H1 (cell line): ENCODE measurements at regions not wholly inside any gene's neighbourhood (a gene's known extent, or its start where the extent isn't known, plus 50 kb on each side); places are given as distances from the start of the nearest gene placed in this dataset.

ENCODE experiments used
- CTCF ChIA-PET: fragments of 300-600 bp; sonication (Branson Sonifier 250); formaldehyde crosslinking; loops from one replicate; lab custom pipeline; 2021; ENCODE audit not compliant: partially characterized antibody; lab: Charles Lee
- POLR2A ChIA-PET: fragments of 300-600 bp; sonication (Branson Sonifier 250); formaldehyde crosslinking; loops from one replicate; lab custom pipeline; 2021; ENCODE audit warnings: inconsistent platforms; ENCODE audit not compliant: partially characterized antibody; lab: Charles Lee
- DNase-seq, 2 experiments: peaks; one replicate each; pipeline versions ENCODE4 v3.0.0 to v3.0.0-alpha.2; 2010 to 2022; ENCODE audit warnings: low spot score in 2 of 2, low read depth in 1 of 2, mixed read lengths in 1 of 2
- FAIRE-seq: peaks from 2 replicates; lab custom pipeline; 2011; peaks lifted over from hg19 to GRCh38; lab: Jason Lieb, UNC
- H2AFZ ChIP-seq: 2 replicates; pipeline ENCODE4 v1.8.1; 2012; ENCODE audit warnings: low read length, inconsistent platforms
- H2AK5ac ChIP-seq: 2 replicates; pipeline ENCODE4 v1.6.1; 2013; ENCODE audit warnings: low read depth, low read length
- H2BK120ac ChIP-seq: replicated peaks from 2 replicates; pipeline ENCODE3; 2013; ENCODE audit warnings: low read depth, low read length, inconsistent platforms
- H2BK12ac ChIP-seq: 2 replicates; pipeline ENCODE4 v1.6.1; 2013; ENCODE audit warnings: low read depth, low read length
- H2BK15ac ChIP-seq: 2 replicates; pipeline ENCODE4 v1.6.1; 2013; ENCODE audit warnings: low read length
- H2BK20ac ChIP-seq: 2 replicates; pipeline ENCODE4 v1.6.1; 2013; ENCODE audit warnings: low read length
- H2BK5ac ChIP-seq: 2 replicates; pipeline ENCODE4 v1.6.1; 2013; ENCODE audit warnings: low read depth, low read length
- H3K14ac ChIP-seq: 2 replicates; pipeline ENCODE4 v1.6.1; 2013; ENCODE audit warnings: inconsistent platforms; ENCODE audit not compliant: insufficient read length
- H3K18ac ChIP-seq: 2 replicates; pipeline ENCODE4 v1.6.1; 2013; ENCODE audit warnings: low read length; ENCODE audit errors: extremely low read depth
- H3K23ac ChIP-seq: 2 replicates; pipeline ENCODE4 v1.6.1; 2013; ENCODE audit warnings: inconsistent platforms; ENCODE audit not compliant: insufficient read length
- H3K23me2 ChIP-seq: 2 replicates; pipeline ENCODE4 v1.6.1; 2013; ENCODE audit warnings: low read depth, low read length
- H3K27ac ChIP-seq: 2 replicates; pipeline ENCODE4 v1.6.1; 2011; ENCODE audit warnings: low read depth, low read length, inconsistent platforms
- H3K27me3 ChIP-seq, 4 experiments: replicated peaks in 1 of 4; 1 replicate in 1 of 4; 2 replicates in 3 of 4; pipeline versions ENCODE4 v1.6.1 to v1.8.1; 2011 to 2013; ENCODE audit warnings: low read length in 3 of 4, mild to moderate bottlenecking in 3 of 4, inconsistent platforms in 2 of 4, mixed read lengths in 2 of 4, moderate library complexity in 1 of 4; ENCODE audit not compliant: control insufficient read depth in 3 of 4, insufficient read depth in 3 of 4; ENCODE audit errors: extremely low read depth in 1 of 4
- H3K36me3 ChIP-seq, 4 experiments: 2 replicates each; pipeline versions ENCODE4 v1.6.1 to v1.8.1; 2011 to 2013; ENCODE audit warnings: mild to moderate bottlenecking in 4 of 4, low read length in 3 of 4, moderate library complexity in 2 of 4, control low read depth in 1 of 4, inconsistent platforms in 1 of 4; ENCODE audit not compliant: insufficient read depth in 4 of 4, control insufficient read depth in 2 of 4
- H3K4ac ChIP-seq: replicated peaks from 2 replicates; pipeline ENCODE3; 2013; ENCODE audit warnings: low read length, low read depth, mixed read lengths, inconsistent platforms; ENCODE audit not compliant: insufficient read length
- H3K4me1 ChIP-seq, 4 experiments: replicated peaks in 1 of 4; 1 replicate in 1 of 4; 2 replicates in 3 of 4; pipeline versions ENCODE4 v1.6.1 to v1.8.1; 2011 to 2013; ENCODE audit warnings: low read length in 3 of 4, inconsistent platforms in 2 of 4, mixed read lengths in 1 of 4; ENCODE audit not compliant: insufficient read depth in 4 of 4, control insufficient read depth in 3 of 4
- H3K4me2 ChIP-seq, 2 experiments: 2 replicates each; pipeline versions ENCODE4 v1.6.1 to v1.8.1; 2011 to 2013; ENCODE audit warnings: low read depth in 2 of 2, low read length in 2 of 2, control low read depth in 1 of 2, inconsistent platforms in 1 of 2, mild to moderate bottlenecking in 1 of 2; ENCODE audit not compliant: insufficient read depth in 1 of 2
- H3K4me3 ChIP-seq, 4 experiments: fragments of 200-600, 300-600 bp in 1 of 4; sonication (generic), shearing (Covaris generic), sonication (Bioruptor Twin) in 1 of 4; 2 replicates each; pipeline versions ENCODE4 v1.5.1 to v1.8.1; 2011 to 2016; ENCODE audit warnings: low read length in 4 of 4, low read depth in 3 of 4, control low read depth in 2 of 4, inconsistent platforms in 2 of 4, mild to moderate bottlenecking in 2 of 4, mixed read lengths in 1 of 4, moderate library complexity in 1 of 4; ENCODE audit not compliant: insufficient read depth in 2 of 4; ENCODE audit errors: extremely low read depth in 1 of 4
- H3K56ac ChIP-seq: replicated peaks from 2 replicates; pipeline ENCODE3; 2013; ENCODE audit warnings: low read depth, mild to moderate bottlenecking, mixed read lengths, low read length, inconsistent platforms; ENCODE audit not compliant: insufficient read length
- H3K79me1 ChIP-seq: 2 replicates; pipeline ENCODE4 v1.6.1; 2013; ENCODE audit warnings: low read depth, low read length, control low read depth
- H3K79me2 ChIP-seq, 2 experiments: 2 replicates each; pipeline versions ENCODE4 v1.6.1 to v1.8.1; 2012 to 2013; ENCODE audit warnings: low read length in 2 of 2, mild to moderate bottlenecking in 2 of 2, inconsistent platforms in 1 of 2; ENCODE audit not compliant: insufficient read depth in 2 of 2, control insufficient read depth in 1 of 2
- H3K9ac ChIP-seq, 4 experiments: replicated peaks in 1 of 4; 1 replicate in 1 of 4; 2 replicates in 3 of 4; pipeline versions ENCODE4 v1.6.1 to v1.8.1; 2011 to 2013; ENCODE audit warnings: low read depth in 3 of 4, low read length in 3 of 4, control low read depth in 2 of 4, mild to moderate bottlenecking in 2 of 4, moderate library complexity in 2 of 4, inconsistent platforms in 1 of 4; ENCODE audit errors: extremely low read depth in 1 of 4
- H3K9me3 ChIP-seq, 2 experiments: 2 replicates each; pipeline versions ENCODE4 v1.6.1 to v1.8.1; 2012 to 2013; ENCODE audit warnings: mild to moderate bottlenecking in 2 of 2, moderate library complexity in 2 of 2, control low read depth in 1 of 2, inconsistent platforms in 1 of 2, low read depth in 1 of 2, low read length in 1 of 2, mixed read lengths in 1 of 2; ENCODE audit not compliant: insufficient read depth in 2 of 2
- H4K20me1 ChIP-seq, 2 experiments: replicated peaks in 1 of 2; 2 replicates each; pipeline versions ENCODE3 to v1.8.1; 2011 to 2013; ENCODE audit warnings: inconsistent platforms in 2 of 2, low read length in 2 of 2, mild to moderate bottlenecking in 1 of 2; ENCODE audit not compliant: insufficient read depth in 2 of 2, control insufficient read depth in 1 of 2
- H4K5ac ChIP-seq: 2 replicates; pipeline ENCODE4 v1.6.1; 2013; ENCODE audit warnings: low read length, low read depth, mixed read lengths, inconsistent platforms; ENCODE audit not compliant: insufficient read length
- H4K8ac ChIP-seq: 2 replicates; pipeline ENCODE4 v1.8.0; 2013; ENCODE audit warnings: mild to moderate bottlenecking, moderate library complexity, low read length, inconsistent platforms; ENCODE audit not compliant: insufficient read depth; ENCODE audit errors: extremely low read depth
- H4K91ac ChIP-seq: replicated peaks from 2 replicates; pipeline ENCODE3; 2013; ENCODE audit warnings: low read length, mixed read lengths, inconsistent platforms; ENCODE audit not compliant: insufficient read length
- KDM1A ChIP-seq: fragments of 200-600, 300-600 bp; sonication (generic); IDR thresholded peaks from 2 replicates; pipeline ENCODE4 v1.7.1; 2016; ENCODE audit warnings: mild to moderate bottlenecking, low read length, borderline replicate concordance
- KDM4A ChIP-seq: IDR thresholded peaks from one replicate; pipeline ENCODE4 v1.7.1; 2012; ENCODE audit warnings: low read depth, mild to moderate bottlenecking, moderate library complexity, low read length, inconsistent platforms; ENCODE audit not compliant: severe bottlenecking
- WGBS, 2 experiments: shearing (Covaris generic) in 1 of 2; methylation state at CpG; one replicate each; pipeline versions ENCODE4 v1.1.6 to v1.1.7; 2013 to 2015; ENCODE audit warnings: low lambda C conversion rate in 2 of 2, mixed read lengths in 2 of 2, inconsistent platforms in 1 of 2, low coverage in 1 of 2, missing lambda C conversion rate in 1 of 2; ENCODE audit not compliant: insufficient replicate concordance in 2 of 2, insufficient coverage in 1 of 2, insufficient read length in 1 of 2; ENCODE audit errors: extremely low coverage in 1 of 2, missing lambda C conversion rate in 1 of 2; 5-methylcytosine and 5-hydroxymethylcytosine counted together

DNA sequence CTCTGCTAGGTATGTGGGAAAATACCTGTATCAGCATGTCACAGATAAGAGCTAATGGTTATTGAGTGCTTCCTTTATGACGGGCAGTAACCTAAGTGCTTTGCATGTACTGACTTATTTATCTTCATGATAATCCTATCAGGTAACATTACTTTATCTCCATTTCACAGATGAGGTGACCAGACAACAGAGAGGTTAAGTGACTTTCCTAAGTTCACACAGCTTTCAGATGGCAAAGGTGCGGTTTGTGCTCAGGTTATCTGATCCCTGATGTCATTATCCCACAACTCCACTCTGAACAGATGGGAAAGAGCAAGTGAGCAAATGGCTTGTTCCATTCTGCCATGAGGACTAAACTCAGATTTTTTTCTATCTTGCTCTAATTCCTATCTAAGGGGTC is 217.0 kb upstream of the PODXL start:
- Histone ChIP-seq H4K20me1 (no peaks in the 10 kb centered on the region), H3K4me3 (no peak overlapping the region), H4K91ac (no peak overlapping the region), H2BK12ac (no peak overlapping the region), H2BK5ac (no peak overlapping the region), H3K23me2 (no peaks in the 10 kb centered on the region; the same call in 1 of the 2 replicates), H4K5ac (no peak overlapping the region), H3K4me1 (0 out of 7 replicates have a peak, but pooled peaks cover 0 to 4% (median 0%) of the 10 kb centered on the region in 4 experiments), H3K9ac (no peak overlapping the region), H2AK5ac (no peak overlapping the region), H3K27ac (no peak overlapping the region), H2AFZ (no peak overlapping the region), H3K9me3 (no peaks in the 10 kb centered on the region), H3K23ac (no peak overlapping the region), H3K4me2 (no peak overlapping the region), H2BK20ac (no peak overlapping the region), H4K8ac (no peak overlapping the region), H3K56ac (no peak overlapping the region), H2BK120ac (no peak overlapping the region), H3K27me3 (no peaks in the 10 kb centered on the region), H2BK15ac (no peak overlapping the region), H3K79me2 (no peaks in the 10 kb centered on the region), H3K14ac (no peak overlapping the region), H3K36me3 (no peaks in the 10 kb centered on the region), H3K18ac (no peak overlapping the region), H3K79me1 (no peaks in the 10 kb centered on the region), H3K4ac (no peak overlapping the region)
- ChIA-PET POLR2A (no interaction called here), CTCF (interaction anchor here (0.8 to 4.1 kb wide), 9 partner anchors 13 to 86 kb away, joined by 3 to 16 read pairs (median 5); no protein-coding TSS in a partner anchor)
- FAIRE-seq (no peak), DNase-seq (no peak)
- peak; percentile 53; the same call in 1 of the 2 replicates for TF ChIP-seq KDM1A
- no peak for TF ChIP-seq KDM4A
- WGBS, 2 experiments = 83% methylated on average over 2 of the region's 2 CpGs; no CpG with 5 or more reads in 1 of the 2 experiments
